Astrocyte of the cerebellum (primary cell): ENCODE measurements at regions not wholly inside any gene's neighbourhood (a gene's known extent, or its start where the extent isn't known, plus 50 kb on each side); places are given as distances from the start of the nearest gene placed in this dataset.
"Not testable (repeated sequence)": the region's sequence is repeated elsewhere in the genome, so short reads cannot be mapped to it uniquely, and the experiment has no call there.

Source experiments
- DNase-seq: peaks from one replicate; pipeline ENCODE4 v3.0.0-alpha.2; 2011; ENCODE audit warnings: low read depth
- H3K4me3 ChIP-seq: 2 replicates; pipeline ENCODE4 v1.5.1; 2011; ENCODE audit warnings: mild to moderate bottlenecking, low read depth, low read length, moderate library complexity
- CTCF ChIP-seq: IDR thresholded peaks from 2 replicates; pipeline ENCODE4 v1.5.1; 2012; ENCODE audit warnings: low read length, low read depth, moderate library complexity, mild to moderate bottlenecking; ENCODE audit errors: missing control alignments
- in situ Hi-C: cut with HindIII; loops from 2 replicates; pipeline ENCODE4 v1.10.0; 2017; ENCODE audit warnings: low sequenced_read_pairs

- no peak for DNase-seq
- in situ Hi-C loops: no loop called here
- H3K4me3 ChIP-seq: no peak overlapping the region
- no peak for TF ChIP-seq CTCF
Observed at GRCh38 chr12:114090211-114090610, 124.1 kb upstream of the RBM19 start.

GRCh38 chr12:114073076-114073475, 107.0 kb upstream of the RBM19 start:
- no peak for DNase-seq
- H3K4me3 ChIP-seq: no peak overlapping the region
- no peak for TF ChIP-seq CTCF
- in situ Hi-C loops: no loop called here

GRCh38 chr12:114069507-114069906, 103.4 kb upstream of the RBM19 start:
- in situ Hi-C loops: no loop called here
- H3K4me3 ChIP-seq: no peak overlapping the region
- no peak for TF ChIP-seq CTCF
- DNase-seq: no peak

- in situ Hi-C loops: no loop called here
- no peak overlapping the region for H3K4me3 ChIP-seq
- TF ChIP-seq CTCF: no peak
- DNase-seq: no peak
Observed at GRCh38 chr12:114064497-114064896, 98.4 kb upstream of the RBM19 start.

GRCh38 chr12:114064034-114064433, 97.9 kb upstream of the RBM19 start:
- in situ Hi-C loops, H3K4me3 ChIP-seq, DNase-seq: not testable (repeated sequence)

GRCh38 chr12:114063435-114063834, 97.3 kb upstream of the RBM19 start:
- in situ Hi-C loops: no loop called here
- no peak for DNase-seq
- H3K4me3 ChIP-seq: no peak overlapping the region
- TF ChIP-seq CTCF: no peak

- DNase-seq, in situ Hi-C loops: not testable (repeated sequence)
Observed at GRCh38 chr12:114056351-114056750, 90.2 kb upstream of the RBM19 start.

GRCh38 chr12:114054982-114055381, 88.9 kb upstream of the RBM19 start:
- in situ Hi-C loops: no loop called here
- DNase-seq: no peak
- no peak overlapping the region for H3K4me3 ChIP-seq
- no peak for TF ChIP-seq CTCF

More at GRCh38 chr12:114056351-114056750, 90.2 kb upstream of the RBM19 start:
- not testable (repeated sequence) for H3K4me3 ChIP-seq
